ENCODE measurements at regions not wholly inside any gene's neighbourhood (a gene's known extent, or its start where the extent isn't known, plus 50 kb on each side); places are given as distances from the start of the nearest gene placed in this dataset.

DNA sequence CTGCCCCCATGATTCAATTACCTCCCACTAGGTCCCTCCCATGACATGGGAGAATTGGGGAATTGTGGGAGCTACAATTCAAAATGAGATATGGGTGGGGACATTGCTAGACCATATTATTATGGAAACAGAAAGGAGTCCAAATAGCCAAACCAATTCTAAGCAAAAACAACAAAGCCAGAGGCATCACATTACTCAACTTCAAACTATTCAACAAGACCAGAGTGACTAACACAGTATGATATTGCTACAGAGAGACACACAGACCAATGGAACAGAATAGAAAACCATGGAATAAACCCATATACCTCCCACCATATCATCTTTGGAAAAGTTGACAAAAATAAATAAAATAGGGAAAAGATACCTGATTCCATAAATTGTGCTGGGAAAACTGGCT is 710.5 kb upstream of the CDH9 start:
- TF ChIP-seq CTCF (IDR thresholded peaks at IDR 0.05) (no peak), POLR2A (IDR thresholded peaks at IDR 0.05) (no peak), POLR2AphosphoS5 (IDR thresholded peaks at IDR 0.05) (no peak), EP300 (IDR thresholded peaks at IDR 0.05; ENCODE audit: low read depth) (no peak)
